ENCODE measurements at regions not wholly inside any gene's neighbourhood (a gene's known extent, or its start where the extent isn't known, plus 50 kb on each side); places are given as distances from the start of the nearest gene placed in this dataset.
"Not testable (repeated sequence)": the region's sequence is repeated elsewhere in the genome, so short reads cannot be mapped to it uniquely, and the experiment has no call there.

GRCh38 chr7:80008039-80008438 is 126.6 kb upstream of the GNAI1 start:
- H3K27ac Mint-ChIP-seq, result no peak overlapping the region
- no peak overlapping the region for H3K4me3 Mint-ChIP-seq (ENCODE audit: low read depth)
- H3K27me3 Mint-ChIP-seq (ENCODE audit: low read depth), result no peaks in the 10 kb centered on the region
- no peaks in the 10 kb centered on the region for H3K9me3 Mint-ChIP-seq
- intact Hi-C loops (cut with micrococcal nuclease), result no loop called here
- H3K36me3 Mint-ChIP-seq (ENCODE audit: low read depth), result no peaks in the 10 kb centered on the region
- no peaks in the 10 kb centered on the region for H3K4me1 Mint-ChIP-seq (ENCODE audit: low read depth)
- no peak for DNase-seq (ENCODE audit: low spot score)

- no peaks in the 10 kb centered on the region for H3K4me1 Mint-ChIP-seq (ENCODE audit: low read depth)
Observed at GRCh38 chr7:80002865-80003264, 131.8 kb upstream of the GNAI1 start.

GRCh38 chr7:79998363-79998762 is 136.3 kb upstream of the GNAI1 start:
- H3K36me3 Mint-ChIP-seq (ENCODE audit: low read depth), result no peaks in the 10 kb centered on the region
- no peak overlapping the region for H3K27ac Mint-ChIP-seq
- no peaks in the 10 kb centered on the region for H3K27me3 Mint-ChIP-seq (ENCODE audit: low read depth)
- no peaks in the 10 kb centered on the region for H3K4me1 Mint-ChIP-seq (ENCODE audit: low read depth)
- no peaks in the 10 kb centered on the region for H3K9me3 Mint-ChIP-seq
- intact Hi-C loops (cut with micrococcal nuclease), result no loop called here
- no peak for DNase-seq (ENCODE audit: low spot score)
- H3K4me3 Mint-ChIP-seq (ENCODE audit: low read depth), result no peak overlapping the region

More at GRCh38 chr7:80002865-80003264, 131.8 kb upstream of the GNAI1 start:
- Mint-ChIP-seq H3K27me3 (ENCODE audit: low read depth) (no peaks in the 10 kb centered on the region), H3K9me3 (no peaks in the 10 kb centered on the region), H3K27ac (no peak overlapping the region), H3K36me3 (ENCODE audit: low read depth) (no peaks in the 10 kb centered on the region), H3K4me3 (ENCODE audit: low read depth) (no peak overlapping the region)
- intact Hi-C loops (cut with micrococcal nuclease), result no loop called here
- DNase-seq (ENCODE audit: low spot score), result no peak

- intact Hi-C loops (cut with micrococcal nuclease), result no loop called here
- Mint-ChIP-seq H3K27me3 (ENCODE audit: low read depth) (no peaks in the 10 kb centered on the region), H3K9me3 (no peaks in the 10 kb centered on the region), H3K36me3 (ENCODE audit: low read depth) (no peaks in the 10 kb centered on the region), H3K27ac (no peak overlapping the region), H3K4me3 (ENCODE audit: low read depth) (no peak overlapping the region), H3K4me1 (ENCODE audit: low read depth) (no peaks in the 10 kb centered on the region)
- no peak for DNase-seq (ENCODE audit: low spot score)
Observed at GRCh38 chr7:79997345-79997744, 137.3 kb upstream of the GNAI1 start.

- H3K9me3 Mint-ChIP-seq; intact Hi-C loops (cut with micrococcal nuclease); H3K27ac Mint-ChIP-seq; H3K36me3 Mint-ChIP-seq (ENCODE audit: low read depth); DNase-seq (ENCODE audit: low spot score); H3K27me3 Mint-ChIP-seq (ENCODE audit: low read depth); H3K4me1 Mint-ChIP-seq (ENCODE audit: low read depth); H3K4me3 Mint-ChIP-seq (ENCODE audit: low read depth): not testable (repeated sequence)
Observed at GRCh38 chr7:79995741-79996140, 138.9 kb upstream of the GNAI1 start.

- Mint-ChIP-seq H3K27ac (no peak overlapping the region), H3K36me3 (ENCODE audit: low read depth) (no peaks in the 10 kb centered on the region), H3K4me1 (ENCODE audit: low read depth) (no peaks in the 10 kb centered on the region), H3K27me3 (ENCODE audit: low read depth) (no peaks in the 10 kb centered on the region), H3K4me3 (ENCODE audit: low read depth) (no peak overlapping the region), H3K9me3 (no peaks in the 10 kb centered on the region)
- no peak for DNase-seq (ENCODE audit: low spot score)
- intact Hi-C loops (cut with micrococcal nuclease), result no loop called here
Observed at GRCh38 chr7:79988653-79989052, 146.0 kb upstream of the GNAI1 start.

GRCh38 chr7:79984210-79984609 is 150.4 kb upstream of the GNAI1 start:
- H3K27me3 Mint-ChIP-seq (ENCODE audit: low read depth), result no peaks in the 10 kb centered on the region
- no peaks in the 10 kb centered on the region for H3K36me3 Mint-ChIP-seq (ENCODE audit: low read depth)
- no peak overlapping the region for H3K27ac Mint-ChIP-seq
- intact Hi-C loops (cut with micrococcal nuclease), result no loop called here
- no peak for DNase-seq (ENCODE audit: low spot score)
- no peak overlapping the region for H3K4me3 Mint-ChIP-seq (ENCODE audit: low read depth)
- no peaks in the 10 kb centered on the region for H3K4me1 Mint-ChIP-seq (ENCODE audit: low read depth)
- no peaks in the 10 kb centered on the region for H3K9me3 Mint-ChIP-seq

GRCh38 chr7:79982141-79982770 is 152.4 kb upstream of the GNAI1 start:
- intact Hi-C loops (cut with micrococcal nuclease), result no loop called here
- Mint-ChIP-seq H3K4me3 (ENCODE audit: low read depth) (no peak overlapping the region), H3K4me1 (ENCODE audit: low read depth) (no peaks in the 10 kb centered on the region), H3K27me3 (ENCODE audit: low read depth) (no peaks in the 10 kb centered on the region), H3K27ac (no peak overlapping the region), H3K9me3 (peaks cover 3% of the 10 kb centered on the region), H3K36me3 (ENCODE audit: low read depth) (no peaks in the 10 kb centered on the region)
- DNase-seq (ENCODE audit: low spot score), result no peak

- Mint-ChIP-seq H3K27ac (no peak overlapping the region), H3K4me1 (ENCODE audit: low read depth) (no peaks in the 10 kb centered on the region), H3K36me3 (ENCODE audit: low read depth) (no peaks in the 10 kb centered on the region), H3K27me3 (ENCODE audit: low read depth) (no peaks in the 10 kb centered on the region), H3K9me3 (peaks cover 3% of the 10 kb centered on the region), H3K4me3 (ENCODE audit: low read depth) (no peak overlapping the region)
- DNase-seq (ENCODE audit: low spot score), result no peak
- intact Hi-C loops (cut with micrococcal nuclease), result no loop called here
Observed at GRCh38 chr7:79980376-79980775, 154.3 kb upstream of the GNAI1 start.

GRCh38 chr7:79979437-79979836 is 155.2 kb upstream of the GNAI1 start:
- Mint-ChIP-seq H3K9me3 (peaks cover 3% of the 10 kb centered on the region), H3K36me3 (ENCODE audit: low read depth) (no peaks in the 10 kb centered on the region), H3K4me1 (ENCODE audit: low read depth) (no peaks in the 10 kb centered on the region), H3K4me3 (ENCODE audit: low read depth) (no peak overlapping the region), H3K27me3 (ENCODE audit: low read depth) (no peaks in the 10 kb centered on the region), H3K27ac (no peak overlapping the region)
- intact Hi-C loops (cut with micrococcal nuclease), result no loop called here
- DNase-seq (ENCODE audit: low spot score), result no peak

- intact Hi-C loops (cut with micrococcal nuclease), result no loop called here
- no peaks in the 10 kb centered on the region for H3K36me3 Mint-ChIP-seq (ENCODE audit: low read depth)
- no peaks in the 10 kb centered on the region for H3K4me1 Mint-ChIP-seq (ENCODE audit: low read depth)
- H3K27ac Mint-ChIP-seq, result no peak overlapping the region
- no peak overlapping the region for H3K4me3 Mint-ChIP-seq (ENCODE audit: low read depth)
- peaks cover 3% of the 10 kb centered on the region for H3K9me3 Mint-ChIP-seq
- DNase-seq (ENCODE audit: low spot score), result no peak
- H3K27me3 Mint-ChIP-seq (ENCODE audit: low read depth), result no peaks in the 10 kb centered on the region
Observed at GRCh38 chr7:79977481-79977880, 157.2 kb upstream of the GNAI1 start.

GRCh38 chr7:79976711-79977020 is 158.0 kb upstream of the GNAI1 start:
- H3K27me3 Mint-ChIP-seq (ENCODE audit: low read depth); H3K4me1 Mint-ChIP-seq (ENCODE audit: low read depth); H3K36me3 Mint-ChIP-seq (ENCODE audit: low read depth); DNase-seq (ENCODE audit: low spot score); H3K9me3 Mint-ChIP-seq; H3K27ac Mint-ChIP-seq; intact Hi-C loops (cut with micrococcal nuclease): not testable (repeated sequence)
- H3K4me3 Mint-ChIP-seq (ENCODE audit: low read depth), result peak overlapping the region; percentile 6

- H3K27me3 Mint-ChIP-seq (ENCODE audit: low read depth); intact Hi-C loops (cut with micrococcal nuclease); DNase-seq (ENCODE audit: low spot score); H3K36me3 Mint-ChIP-seq (ENCODE audit: low read depth); H3K4me1 Mint-ChIP-seq (ENCODE audit: low read depth); H3K27ac Mint-ChIP-seq; H3K9me3 Mint-ChIP-seq: not testable (repeated sequence)
- peak overlapping the region; percentile 6 for H3K4me3 Mint-ChIP-seq (ENCODE audit: low read depth)
Observed at GRCh38 chr7:79975986-79976710, 158.5 kb upstream of the GNAI1 start.

- H3K27me3 Mint-ChIP-seq (ENCODE audit: low read depth), result no peaks in the 10 kb centered on the region
- no peaks in the 10 kb centered on the region for H3K36me3 Mint-ChIP-seq (ENCODE audit: low read depth)
- H3K4me3 Mint-ChIP-seq (ENCODE audit: low read depth), result no peak overlapping the region
- H3K4me1 Mint-ChIP-seq (ENCODE audit: low read depth), result no peaks in the 10 kb centered on the region
- peaks cover 3% of the 10 kb centered on the region for H3K9me3 Mint-ChIP-seq
- DNase-seq (ENCODE audit: low spot score), result no peak
- H3K27ac Mint-ChIP-seq, result no peak overlapping the region
- intact Hi-C loops (cut with micrococcal nuclease), result no loop called here
Observed at GRCh38 chr7:79973455-79973854, 161.2 kb upstream of the GNAI1 start.
